Activated CD8-positive, alpha-beta T cell treated with anti-CD3 and anti-CD28 coated beads, Interleukin-2, amount 10 ng/mL, durations not matched to agents 7 days and 5 days (primary cell): ENCODE measurements at regions not wholly inside any gene's neighbourhood (a gene's known extent, or its start where the extent isn't known, plus 50 kb on each side); places are given as distances from the start of the nearest gene placed in this dataset.

Source experiments
- ATAC-seq: fragments of 150-1000 bp; cut with Tn5 transposase; one replicate; pipeline ENCODE4 v1.10.0; 2021; ENCODE audit warnings: moderate library complexity
- CTCF ChIA-PET: fragments of 350-600 bp; sonication (Branson Sonifier 250); formaldehyde crosslinking; loops from one replicate; lab custom pipeline; 2021; ENCODE audit warnings: antibody characterized with exemption; lab: Charles Lee
- POLR2A ChIA-PET: fragments of 350-600 bp; sonication (Branson Sonifier 250); formaldehyde crosslinking; loops from one replicate; lab custom pipeline; 2021; ENCODE audit warnings: antibody characterized with exemption; lab: Charles Lee
- DNase-seq: peaks from one replicate; pipeline ENCODE4 v3.0.0-alpha.2; 2020
- H3K27ac Mint-ChIP-seq: one replicate; pipeline ENCODE4 v1.8.0; 2021; ENCODE audit warnings: mild to moderate bottlenecking, mixed read lengths
- H3K27me3 Mint-ChIP-seq: one replicate; pipeline ENCODE4 v1.8.0; 2021; ENCODE audit warnings: low read depth, mixed read lengths
- H3K36me3 Mint-ChIP-seq: one replicate; pipeline ENCODE4 v1.8.0; 2021; ENCODE audit warnings: low read depth, mixed read lengths
- H3K4me1 Mint-ChIP-seq: one replicate; pipeline ENCODE4 v1.8.0; 2021; ENCODE audit warnings: low read depth, mixed read lengths
- H3K4me3 Mint-ChIP-seq: one replicate; pipeline ENCODE4 v1.8.0; 2021; ENCODE audit warnings: mild to moderate bottlenecking, mixed read lengths
- H3K9me3 Mint-ChIP-seq: one replicate; pipeline ENCODE4 v1.8.0; 2022; ENCODE audit warnings: mixed read lengths; ENCODE audit not compliant: insufficient read depth

DNA sequence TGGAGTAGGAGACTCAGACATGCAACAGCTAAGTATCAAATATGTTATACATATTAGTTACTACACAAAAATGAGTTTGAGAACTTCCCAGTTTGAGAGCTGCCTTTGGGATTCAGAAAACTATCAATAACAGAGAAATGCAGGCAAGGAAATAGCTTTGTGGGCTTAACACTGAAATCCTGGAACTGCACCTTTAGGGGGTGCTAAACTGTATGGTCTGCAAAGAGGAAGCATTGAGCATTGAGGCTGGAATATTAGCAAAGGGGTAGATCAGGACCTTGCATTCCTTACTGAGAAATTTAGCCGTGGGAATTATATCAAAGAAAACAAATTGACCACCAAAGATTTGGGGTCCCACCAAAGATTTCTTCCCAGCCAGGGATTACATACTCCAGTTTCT is 580.0 kb downstream of the ZNF385D start:
- DNase-seq (no peak), ATAC-seq (no peak)
- Mint-ChIP-seq H3K4me1 (no peaks in the 10 kb centered on the region), H3K36me3 (no peaks in the 10 kb centered on the region), H3K9me3 (peaks cover 6% of the 10 kb centered on the region), H3K4me3 (no peak overlapping the region), H3K27me3 (no peaks in the 10 kb centered on the region), H3K27ac (no peak overlapping the region)
- POLR2A ChIA-PET = no interaction called here
- CTCF ChIA-PET = no interaction called here

DNA sequence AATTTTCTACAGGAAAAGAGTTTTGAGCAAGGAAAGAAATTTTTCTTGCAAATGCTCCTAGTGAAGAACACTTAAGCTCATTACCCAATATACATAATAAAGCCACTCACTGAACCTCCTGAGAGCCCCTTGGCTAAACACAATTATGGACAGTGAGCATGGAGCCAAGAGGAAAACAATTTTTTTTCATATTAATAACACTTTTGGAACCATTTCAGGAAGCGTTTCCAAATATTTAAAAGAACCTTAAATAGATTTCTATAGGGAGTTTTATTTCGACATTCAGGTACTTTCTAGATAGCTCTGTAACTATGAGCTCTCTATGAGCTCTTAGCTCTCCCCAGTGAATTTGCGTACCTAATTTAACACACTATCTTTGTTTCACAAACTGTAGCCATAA is 581.1 kb downstream of the ZNF385D start:
- DNase-seq = no peak
- ChIA-PET CTCF (no interaction called here), POLR2A (no interaction called here)
- H3K4me3 Mint-ChIP-seq = no peak overlapping the region
- H3K9me3 Mint-ChIP-seq = peaks cover 8% of the 10 kb centered on the region
- no peaks in the 10 kb centered on the region for H3K36me3 Mint-ChIP-seq
- no peaks in the 10 kb centered on the region for H3K27me3 Mint-ChIP-seq
- no peak overlapping the region for H3K27ac Mint-ChIP-seq
- no peaks in the 10 kb centered on the region for H3K4me1 Mint-ChIP-seq
- ATAC-seq = no peak

DNA sequence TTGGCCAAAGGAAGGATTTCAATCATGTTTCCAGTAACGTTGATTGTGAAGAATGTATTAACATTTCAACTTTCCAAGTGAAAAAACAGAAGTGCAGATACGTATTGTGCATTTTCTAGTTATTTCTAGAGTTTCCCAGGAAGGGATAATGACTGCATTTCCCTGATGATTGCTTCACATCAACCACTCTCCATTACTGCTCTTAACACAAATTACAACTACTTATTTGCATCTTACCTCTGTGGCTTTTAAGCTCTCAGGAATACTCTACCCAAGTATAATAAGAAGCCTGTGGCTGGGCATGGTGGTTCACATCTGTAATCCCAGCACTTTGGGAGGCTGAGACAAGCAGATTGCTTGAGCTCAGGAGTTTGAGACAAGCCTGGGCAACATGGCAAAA is 582.5 kb downstream of the ZNF385D start:
- ChIA-PET CTCF (no interaction called here), POLR2A (no interaction called here)
- H3K4me3 Mint-ChIP-seq = no peak overlapping the region
- H3K9me3 Mint-ChIP-seq = peaks cover 8% of the 10 kb centered on the region
- DNase-seq (no peak), ATAC-seq (no peak)
- H3K4me1 Mint-ChIP-seq = no peaks in the 10 kb centered on the region
- H3K27me3 Mint-ChIP-seq = no peaks in the 10 kb centered on the region
- no peaks in the 10 kb centered on the region for H3K36me3 Mint-ChIP-seq
- no peak overlapping the region for H3K27ac Mint-ChIP-seq

DNA sequence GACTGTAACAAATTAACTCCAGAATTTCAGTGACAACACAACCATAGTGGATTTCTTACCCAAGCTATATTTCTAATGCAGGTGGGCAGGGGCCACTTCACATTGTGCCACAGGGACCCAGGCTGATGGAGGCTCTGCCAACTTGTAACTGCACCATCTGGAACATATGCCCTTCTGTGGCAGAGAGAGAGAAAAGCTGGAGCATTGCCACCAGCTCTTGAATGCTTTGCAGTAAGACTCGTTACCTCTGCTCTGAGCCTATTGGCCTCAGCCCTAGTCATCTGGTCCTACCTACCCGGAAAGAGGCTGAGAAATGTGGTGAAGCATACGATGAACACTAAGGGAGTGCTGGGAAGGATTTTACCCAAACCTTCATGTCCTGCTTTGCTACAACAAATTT is 587.1 kb downstream of the ZNF385D start:
- peaks cover 8% of the 10 kb centered on the region for H3K9me3 Mint-ChIP-seq
- no peak overlapping the region for H3K27ac Mint-ChIP-seq
- H3K36me3 Mint-ChIP-seq = no peaks in the 10 kb centered on the region
- DNase-seq (no peak), ATAC-seq (no peak)
- H3K4me1 Mint-ChIP-seq = no peaks in the 10 kb centered on the region
- ChIA-PET CTCF (no interaction called here), POLR2A (no interaction called here)
- H3K27me3 Mint-ChIP-seq = no peaks in the 10 kb centered on the region
- H3K4me3 Mint-ChIP-seq = no peak overlapping the region

DNA sequence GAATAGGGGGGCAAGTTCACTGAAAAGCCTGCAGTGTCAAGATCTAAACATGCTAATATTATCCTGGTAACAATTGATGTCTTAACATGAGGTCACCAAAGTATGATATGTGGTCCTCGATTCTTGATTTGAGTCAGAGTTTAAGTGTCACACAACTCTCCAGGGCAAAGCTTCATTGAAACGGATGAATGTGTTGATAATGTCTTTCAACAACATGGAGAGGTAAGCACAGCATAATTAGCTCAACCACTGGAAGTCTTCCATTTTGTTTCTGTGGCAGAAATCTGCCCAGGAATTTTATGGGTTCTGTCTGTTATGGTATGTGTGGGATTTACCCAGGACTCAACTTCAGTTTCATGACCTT is 591.5 kb downstream of the ZNF385D start:
- no peak for ATAC-seq
- no peak for DNase-seq
- Mint-ChIP-seq H3K27me3 (no peaks in the 10 kb centered on the region), H3K4me3 (no peak overlapping the region), H3K4me1 (no peaks in the 10 kb centered on the region), H3K9me3 (no peaks in the 10 kb centered on the region), H3K36me3 (no peaks in the 10 kb centered on the region), H3K27ac (no peak overlapping the region)
- POLR2A ChIA-PET = no interaction called here
- CTCF ChIA-PET = no interaction called here

DNA sequence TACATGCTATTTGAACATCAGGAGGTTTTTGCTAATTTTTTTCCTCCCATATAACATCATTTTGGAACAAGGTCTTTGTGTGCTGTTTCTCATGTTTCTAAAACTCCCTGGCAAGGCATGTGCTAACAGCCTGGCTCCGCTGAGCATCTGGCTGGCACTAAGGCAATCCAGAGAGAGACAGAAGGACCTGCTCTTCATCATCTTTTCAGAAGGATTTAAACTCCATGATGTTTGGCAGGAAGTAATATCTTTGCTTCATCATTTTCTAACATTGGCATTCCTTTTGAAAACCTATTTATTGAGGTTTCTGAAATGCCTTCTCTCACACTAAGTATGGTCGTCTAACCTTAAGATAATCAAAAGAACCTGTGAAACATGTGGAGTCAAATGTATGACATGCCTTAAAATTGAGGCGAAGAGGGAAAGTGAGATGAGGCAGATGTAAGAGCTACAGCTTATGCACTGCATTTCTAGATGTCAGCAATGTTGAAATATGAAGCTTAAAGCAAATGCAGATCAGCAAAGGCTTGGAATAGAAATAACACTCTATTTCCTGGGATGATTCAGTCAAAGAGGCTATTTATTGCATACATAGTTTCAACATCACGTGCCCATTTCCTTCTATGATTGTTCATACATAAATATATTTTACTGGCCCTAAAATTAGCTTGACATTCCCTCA is 592.0 kb downstream of the ZNF385D start:
- Mint-ChIP-seq H3K36me3 (no peaks in the 10 kb centered on the region), H3K4me3 (no peak overlapping the region), H3K27me3 (no peaks in the 10 kb centered on the region), H3K9me3 (no peaks in the 10 kb centered on the region), H3K27ac (no peak overlapping the region), H3K4me1 (no peaks in the 10 kb centered on the region)
- no peak for DNase-seq
- ATAC-seq = no peak
- POLR2A ChIA-PET = no interaction called here
- CTCF ChIA-PET = no interaction called here

DNA sequence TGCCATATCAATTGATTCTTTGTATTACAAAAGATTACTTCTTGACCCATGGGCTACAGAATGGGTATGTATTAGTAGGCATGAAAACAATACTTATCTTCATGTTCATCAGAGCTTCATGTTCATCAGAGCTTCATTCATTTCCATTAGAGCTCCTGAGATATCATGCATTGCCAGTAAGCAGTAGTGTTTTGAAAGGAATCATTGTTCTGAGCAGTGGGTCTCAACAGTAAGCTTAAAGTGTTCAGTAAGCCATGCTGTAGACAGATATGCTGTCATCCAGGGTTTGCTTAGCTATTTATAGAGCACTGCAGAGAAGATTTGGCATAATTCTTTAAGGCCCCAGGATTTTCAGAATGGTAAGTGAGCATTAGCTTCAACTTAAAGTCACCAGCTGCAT is 596.1 kb downstream of the ZNF385D start:
- Mint-ChIP-seq H3K4me1 (no peaks in the 10 kb centered on the region), H3K36me3 (no peaks in the 10 kb centered on the region), H3K27me3 (no peaks in the 10 kb centered on the region), H3K4me3 (no peak overlapping the region), H3K27ac (no peak overlapping the region), H3K9me3 (no peaks in the 10 kb centered on the region)
- CTCF ChIA-PET = no interaction called here
- DNase-seq (no peak), ATAC-seq (no peak)
- POLR2A ChIA-PET = no interaction called here

DNA sequence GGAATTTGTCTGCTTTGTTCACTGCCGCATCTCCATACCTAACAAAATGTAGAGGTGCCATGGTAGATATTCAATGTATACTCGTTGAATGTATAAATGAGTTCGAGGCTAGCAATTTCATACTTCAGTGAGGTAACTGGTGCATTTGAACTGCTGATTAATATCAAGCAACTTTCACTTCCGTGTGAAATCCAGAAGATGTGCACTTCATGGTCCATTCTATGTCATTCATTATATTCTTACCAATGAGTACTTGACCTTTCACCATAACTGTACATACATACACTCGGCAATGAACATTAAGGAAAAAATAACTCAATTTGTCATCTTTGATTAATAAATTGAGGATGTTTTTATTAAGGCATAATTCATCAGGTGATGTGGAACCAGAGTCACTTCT is 598.5 kb downstream of the ZNF385D start:
- DNase-seq (no peak), ATAC-seq (no peak)
- POLR2A ChIA-PET = no interaction called here
- H3K4me1 Mint-ChIP-seq = no peaks in the 10 kb centered on the region
- no peaks in the 10 kb centered on the region for H3K36me3 Mint-ChIP-seq
- H3K27me3 Mint-ChIP-seq = no peaks in the 10 kb centered on the region
- H3K9me3 Mint-ChIP-seq = no peaks in the 10 kb centered on the region
- CTCF ChIA-PET = no interaction called here
- no peak overlapping the region for H3K27ac Mint-ChIP-seq
- no peak overlapping the region for H3K4me3 Mint-ChIP-seq

DNA sequence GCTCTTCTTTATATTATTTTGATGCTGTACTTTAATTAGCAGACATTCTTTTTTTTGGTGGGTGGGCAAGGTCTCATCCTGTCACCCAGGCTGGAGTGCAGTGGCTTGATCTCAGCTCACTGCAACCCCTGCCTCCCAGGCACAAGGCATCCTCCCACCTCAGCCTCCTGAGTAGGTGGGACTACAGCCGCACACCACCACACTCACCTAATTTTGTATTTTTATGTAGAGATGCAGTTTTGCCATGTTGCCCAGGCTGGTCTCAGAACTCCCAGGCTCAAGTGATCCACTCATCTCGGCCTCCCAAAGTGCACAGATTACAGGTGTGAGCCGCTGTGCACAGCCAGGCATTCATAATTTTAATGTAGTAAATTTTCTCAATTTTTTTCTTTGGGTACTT is 608.1 kb downstream of the ZNF385D start:
- no peaks in the 10 kb centered on the region for H3K36me3 Mint-ChIP-seq
- POLR2A ChIA-PET = no interaction called here

DNA sequence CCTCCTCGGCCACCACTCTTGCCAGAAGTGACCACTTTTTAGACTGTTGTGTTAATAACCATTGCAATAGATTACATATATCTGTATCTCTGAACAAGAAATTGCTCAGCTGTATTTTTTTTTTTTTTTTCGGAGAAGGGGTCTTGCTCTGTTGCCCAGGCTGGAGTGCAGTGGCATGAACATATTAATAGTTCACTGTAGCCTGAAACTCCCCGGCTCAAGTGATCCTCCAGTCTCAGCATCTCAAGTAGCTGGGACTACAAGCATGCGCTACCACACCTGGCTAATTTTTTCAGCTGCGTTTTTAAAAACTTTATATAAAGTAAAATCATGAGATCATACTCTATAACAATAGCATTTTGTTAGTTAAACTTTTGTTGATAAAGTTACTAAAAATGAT is 609.0 kb downstream of the ZNF385D start:
- ATAC-seq (no peak), DNase-seq (no peak)
- H3K27me3 Mint-ChIP-seq = no peaks in the 10 kb centered on the region
- H3K4me1 Mint-ChIP-seq = no peaks in the 10 kb centered on the region
- H3K9me3 Mint-ChIP-seq = peaks cover 9% of the 10 kb centered on the region
- ChIA-PET CTCF (no interaction called here), POLR2A (no interaction called here)
- H3K4me3 Mint-ChIP-seq = no peak overlapping the region
- no peak overlapping the region for H3K27ac Mint-ChIP-seq
- H3K36me3 Mint-ChIP-seq = no peaks in the 10 kb centered on the region

More for the DNA sequence above, 608.1 kb downstream of the ZNF385D start:
- Mint-ChIP-seq H3K9me3 (peaks cover 10% of the 10 kb centered on the region), H3K27ac (no peak overlapping the region), H3K4me3 (no peak overlapping the region), H3K27me3 (no peaks in the 10 kb centered on the region), H3K4me1 (no peaks in the 10 kb centered on the region)
- no peak for DNase-seq
- no peak for ATAC-seq
- CTCF ChIA-PET = no interaction called here

DNA sequence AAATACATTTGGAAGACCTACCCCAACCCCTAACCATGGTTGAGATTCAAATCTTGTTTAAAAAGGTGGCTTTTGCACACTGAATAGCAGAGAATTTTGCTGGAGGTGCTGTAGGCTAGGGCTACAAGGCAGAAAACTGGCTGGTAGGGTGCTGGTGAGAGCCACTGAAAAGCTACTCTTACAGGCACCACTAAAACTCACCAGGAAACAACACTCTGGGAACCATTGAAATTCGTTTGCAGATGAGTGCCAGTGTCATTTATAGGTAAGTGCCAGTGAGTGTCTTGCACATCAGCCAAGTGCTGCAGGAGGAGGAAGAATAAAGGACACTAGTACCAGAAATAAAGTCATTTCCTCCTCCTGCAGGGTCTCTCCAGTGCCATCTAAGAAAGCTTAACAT is 610.2 kb downstream of the ZNF385D start:
- no peaks in the 10 kb centered on the region for H3K36me3 Mint-ChIP-seq
- no peak overlapping the region for H3K4me3 Mint-ChIP-seq
- DNase-seq = no peak
- no peak overlapping the region for H3K27ac Mint-ChIP-seq
- no peak for ATAC-seq
- ChIA-PET CTCF (no interaction called here), POLR2A (no interaction called here)
- H3K9me3 Mint-ChIP-seq = peaks cover 6% of the 10 kb centered on the region
- no peaks in the 10 kb centered on the region for H3K27me3 Mint-ChIP-seq
- no peaks in the 10 kb centered on the region for H3K4me1 Mint-ChIP-seq

DNA sequence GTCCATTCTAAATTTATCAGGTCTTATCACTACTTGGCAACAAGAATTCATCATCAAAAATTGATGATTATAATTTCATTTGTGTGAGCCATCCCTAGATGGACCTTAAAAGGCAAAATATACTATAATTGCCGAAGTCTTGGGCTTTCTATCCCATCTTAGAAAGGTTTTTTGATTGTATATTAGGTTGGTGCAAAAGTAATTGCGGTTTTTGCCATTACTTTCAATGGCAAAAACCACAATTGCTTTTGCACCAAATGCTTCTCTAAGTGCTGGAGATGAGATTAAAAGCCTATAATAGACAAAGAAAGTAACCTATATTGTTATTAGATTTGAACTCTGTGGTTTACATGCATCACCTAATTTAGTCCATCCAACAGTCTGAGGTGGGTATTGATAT is 612.9 kb downstream of the ZNF385D start:
- Mint-ChIP-seq H3K4me1 (no peaks in the 10 kb centered on the region), H3K27me3 (no peaks in the 10 kb centered on the region), H3K36me3 (no peaks in the 10 kb centered on the region), H3K27ac (no peak overlapping the region), H3K4me3 (no peak overlapping the region), H3K9me3 (no peaks in the 10 kb centered on the region)
- no peak for ATAC-seq
- no peak for DNase-seq
- ChIA-PET POLR2A (no interaction called here), CTCF (no interaction called here)

DNA sequence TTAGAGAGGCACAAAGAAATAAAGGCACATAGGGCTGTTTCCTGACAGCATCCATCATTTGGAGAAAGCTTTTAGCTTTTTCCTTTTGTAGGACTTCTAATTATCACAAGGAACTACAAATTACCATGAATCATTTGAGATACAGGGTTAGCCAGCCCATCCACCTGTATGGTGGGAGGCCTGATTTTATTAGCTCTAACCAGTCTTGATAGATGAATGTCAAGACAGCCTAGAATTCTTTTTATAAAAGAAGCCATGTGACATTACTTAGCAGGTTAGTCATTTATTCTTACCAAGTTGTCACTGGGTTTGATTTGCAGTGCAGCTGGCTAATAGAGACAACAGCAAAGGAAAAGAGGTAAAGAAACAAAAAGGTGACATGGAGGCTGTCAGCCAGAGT is 618.1 kb downstream of the ZNF385D start:
- Mint-ChIP-seq H3K4me1 (no peaks in the 10 kb centered on the region), H3K27me3 (no peaks in the 10 kb centered on the region), H3K4me3 (no peak overlapping the region), H3K36me3 (no peaks in the 10 kb centered on the region), H3K27ac (no peak overlapping the region), H3K9me3 (peaks cover 12% of the 10 kb centered on the region)
- ChIA-PET POLR2A (no interaction called here), CTCF (no interaction called here)
- ATAC-seq (no peak), DNase-seq (no peak)
